ENCODE measurements at regions not wholly inside any gene's neighbourhood (a gene's known extent, or its start where the extent isn't known, plus 50 kb on each side); places are given as distances from the start of the nearest gene placed in this dataset.

- no peak for TF ChIP-seq FOXP2 (optimal IDR thresholded peaks at IDR 0.05; ENCODE audit: control extremely low read depth, extremely low read length, insufficient read depth)
- TF ChIP-seq POLR2AphosphoS5 (IDR thresholded peaks at IDR 0.05; ENCODE audit: borderline replicate concordance, low read depth, low read length) = no peak
- no peak for TF ChIP-seq EZH2 (IDR thresholded peaks at IDR 0.05)
- H3K36me3 ChIP-seq (ENCODE audit: insufficient read depth, low read length) = no peaks in the 10 kb centered on the region
- H3K4me3 ChIP-seq = no peak overlapping the region
- no peaks in the 10 kb centered on the region for H3K9me3 ChIP-seq (ENCODE audit: low read depth, low read length)
- DNase-seq (ENCODE audit: low read depth, low spot score) = no peak
- no peak overlapping the region for H3K9ac ChIP-seq (ENCODE audit: insufficient read length)
- H3K27ac ChIP-seq = no peak overlapping the region
These were observed 460.3 kb downstream of the ANKRD7 start for GRCh38 chr7:118684796-118685195.

- H3K9me3 ChIP-seq (ENCODE audit: low read depth, low read length) = no peaks in the 10 kb centered on the region
- H3K36me3 ChIP-seq (ENCODE audit: insufficient read depth, low read length) = no peaks in the 10 kb centered on the region
- no peak overlapping the region for H3K9ac ChIP-seq (ENCODE audit: insufficient read length)
- DNase-seq (ENCODE audit: low read depth, low spot score) = no peak
- no peak overlapping the region for H3K4me3 ChIP-seq
- no peak for TF ChIP-seq FOXP2 (optimal IDR thresholded peaks at IDR 0.05; ENCODE audit: control extremely low read depth, extremely low read length, insufficient read depth)
- TF ChIP-seq POLR2AphosphoS5 (IDR thresholded peaks at IDR 0.05; ENCODE audit: borderline replicate concordance, low read depth, low read length) = no peak
- no peak for TF ChIP-seq EZH2 (IDR thresholded peaks at IDR 0.05)
- H3K27ac ChIP-seq = no peak overlapping the region
These were observed 464.9 kb downstream of the ANKRD7 start for GRCh38 chr7:118689403-118689802.

GRCh38 chr7:118696879-118697278 is 472.4 kb downstream of the ANKRD7 start:
- H3K27ac ChIP-seq = no peak overlapping the region

GRCh38 chr7:118699222-118699621 is 474.7 kb downstream of the ANKRD7 start:
- Histone ChIP-seq H3K9me3 (ENCODE audit: low read depth, low read length) (no peaks in the 10 kb centered on the region), H3K4me3 (no peak overlapping the region), H3K27ac (no peak overlapping the region), H3K9ac (ENCODE audit: insufficient read length) (no peak overlapping the region), H3K36me3 (ENCODE audit: insufficient read depth, low read length) (no peaks in the 10 kb centered on the region)
- TF ChIP-seq FOXP2 (optimal IDR thresholded peaks at IDR 0.05; ENCODE audit: control extremely low read depth, extremely low read length, insufficient read depth) (no peak), EZH2 (IDR thresholded peaks at IDR 0.05) (no peak), POLR2AphosphoS5 (IDR thresholded peaks at IDR 0.05; ENCODE audit: borderline replicate concordance, low read depth, low read length) (no peak)
- DNase-seq (ENCODE audit: low read depth, low spot score) = no peak

More at GRCh38 chr7:118696879-118697278, 472.4 kb downstream of the ANKRD7 start:
- H3K9ac ChIP-seq (ENCODE audit: insufficient read length) = no peak overlapping the region
- H3K4me3 ChIP-seq = no peak overlapping the region
- no peaks in the 10 kb centered on the region for H3K36me3 ChIP-seq (ENCODE audit: insufficient read depth, low read length)
- no peaks in the 10 kb centered on the region for H3K9me3 ChIP-seq (ENCODE audit: low read depth, low read length)
- no peak for DNase-seq (ENCODE audit: low read depth, low spot score)
- no peak for TF ChIP-seq POLR2AphosphoS5 (IDR thresholded peaks at IDR 0.05; ENCODE audit: borderline replicate concordance, low read depth, low read length)
- TF ChIP-seq EZH2 (IDR thresholded peaks at IDR 0.05) = no peak
- no peak for TF ChIP-seq FOXP2 (optimal IDR thresholded peaks at IDR 0.05; ENCODE audit: control extremely low read depth, extremely low read length, insufficient read depth)

GRCh38 chr7:118708741-118709140 is 484.2 kb downstream of the ANKRD7 start:
- Histone ChIP-seq H3K36me3 (ENCODE audit: insufficient read depth, low read length) (no peaks in the 10 kb centered on the region), H3K9me3 (ENCODE audit: low read depth, low read length) (no peaks in the 10 kb centered on the region), H3K27ac (no peak overlapping the region), H3K9ac (ENCODE audit: insufficient read length) (no peak overlapping the region), H3K4me3 (no peak overlapping the region)
- DNase-seq (ENCODE audit: low read depth, low spot score) = no peak
- TF ChIP-seq EZH2 (IDR thresholded peaks at IDR 0.05) (no peak), FOXP2 (optimal IDR thresholded peaks at IDR 0.05; ENCODE audit: control extremely low read depth, extremely low read length, insufficient read depth) (no peak), POLR2AphosphoS5 (IDR thresholded peaks at IDR 0.05; ENCODE audit: borderline replicate concordance, low read depth, low read length) (no peak)

- Histone ChIP-seq H3K9me3 (ENCODE audit: low read depth, low read length) (no peaks in the 10 kb centered on the region), H3K36me3 (ENCODE audit: insufficient read depth, low read length) (no peaks in the 10 kb centered on the region), H3K4me3 (no peak overlapping the region), H3K9ac (ENCODE audit: insufficient read length) (no peak overlapping the region), H3K27ac (no peak overlapping the region)
- no peak for DNase-seq (ENCODE audit: low read depth, low spot score)
- TF ChIP-seq POLR2AphosphoS5 (IDR thresholded peaks at IDR 0.05; ENCODE audit: borderline replicate concordance, low read depth, low read length) (no peak), FOXP2 (optimal IDR thresholded peaks at IDR 0.05; ENCODE audit: control extremely low read depth, extremely low read length, insufficient read depth) (no peak), EZH2 (IDR thresholded peaks at IDR 0.05) (no peak)
These were observed 487.2 kb downstream of the ANKRD7 start for GRCh38 chr7:118711688-118712087.

- H3K36me3 ChIP-seq (ENCODE audit: insufficient read depth, low read length) = no peaks in the 10 kb centered on the region
These were observed 488.5 kb downstream of the ANKRD7 start for GRCh38 chr7:118713039-118713438.

GRCh38 chr7:118720632-118721031 is 496.1 kb downstream of the ANKRD7 start:
- Histone ChIP-seq H3K9me3 (ENCODE audit: low read depth, low read length) (no peaks in the 10 kb centered on the region), H3K4me3 (no peak overlapping the region), H3K9ac (ENCODE audit: insufficient read length) (no peak overlapping the region), H3K27ac (no peak overlapping the region), H3K36me3 (ENCODE audit: insufficient read depth, low read length) (no peaks in the 10 kb centered on the region)
- DNase-seq (ENCODE audit: low read depth, low spot score) = no peak
- TF ChIP-seq POLR2AphosphoS5 (IDR thresholded peaks at IDR 0.05; ENCODE audit: borderline replicate concordance, low read depth, low read length) (no peak), EZH2 (IDR thresholded peaks at IDR 0.05) (no peak)

More at GRCh38 chr7:118713039-118713438, 488.5 kb downstream of the ANKRD7 start:
- DNase-seq (ENCODE audit: low read depth, low spot score) = no peak
- Histone ChIP-seq H3K27ac (no peak overlapping the region), H3K9me3 (ENCODE audit: low read depth, low read length) (no peaks in the 10 kb centered on the region), H3K9ac (ENCODE audit: insufficient read length) (no peak overlapping the region), H3K4me3 (no peak overlapping the region)
- TF ChIP-seq POLR2AphosphoS5 (IDR thresholded peaks at IDR 0.05; ENCODE audit: borderline replicate concordance, low read depth, low read length) (no peak), EZH2 (IDR thresholded peaks at IDR 0.05) (no peak), FOXP2 (optimal IDR thresholded peaks at IDR 0.05; ENCODE audit: control extremely low read depth, extremely low read length, insufficient read depth) (no peak)

- Histone ChIP-seq H3K4me3 (no peak overlapping the region), H3K9ac (ENCODE audit: insufficient read length) (no peak overlapping the region), H3K9me3 (ENCODE audit: low read depth, low read length) (peaks cover 5% of the 10 kb centered on the region; the same call in 1 of the 2 replicates), H3K36me3 (ENCODE audit: insufficient read depth, low read length) (no peaks in the 10 kb centered on the region), H3K27ac (no peak overlapping the region)
- no peak for DNase-seq (ENCODE audit: low read depth, low spot score)
- no peak for TF ChIP-seq POLR2AphosphoS5 (IDR thresholded peaks at IDR 0.05; ENCODE audit: borderline replicate concordance, low read depth, low read length)
- no peak for TF ChIP-seq FOXP2 (optimal IDR thresholded peaks at IDR 0.05; ENCODE audit: control extremely low read depth, extremely low read length, insufficient read depth)
- TF ChIP-seq EZH2 (IDR thresholded peaks at IDR 0.05) = no peak
These were observed 507.4 kb downstream of the ANKRD7 start for GRCh38 chr7:118731854-118732253.
